ENCODE measurements at regions not wholly inside any gene's neighbourhood (a gene's known extent, or its start where the extent isn't known, plus 50 kb on each side); places are given as distances from the start of the nearest gene placed in this dataset.
A peak's percentile ranks its signal among the peaks of the same experiment; 100 is the strongest.

DNA sequence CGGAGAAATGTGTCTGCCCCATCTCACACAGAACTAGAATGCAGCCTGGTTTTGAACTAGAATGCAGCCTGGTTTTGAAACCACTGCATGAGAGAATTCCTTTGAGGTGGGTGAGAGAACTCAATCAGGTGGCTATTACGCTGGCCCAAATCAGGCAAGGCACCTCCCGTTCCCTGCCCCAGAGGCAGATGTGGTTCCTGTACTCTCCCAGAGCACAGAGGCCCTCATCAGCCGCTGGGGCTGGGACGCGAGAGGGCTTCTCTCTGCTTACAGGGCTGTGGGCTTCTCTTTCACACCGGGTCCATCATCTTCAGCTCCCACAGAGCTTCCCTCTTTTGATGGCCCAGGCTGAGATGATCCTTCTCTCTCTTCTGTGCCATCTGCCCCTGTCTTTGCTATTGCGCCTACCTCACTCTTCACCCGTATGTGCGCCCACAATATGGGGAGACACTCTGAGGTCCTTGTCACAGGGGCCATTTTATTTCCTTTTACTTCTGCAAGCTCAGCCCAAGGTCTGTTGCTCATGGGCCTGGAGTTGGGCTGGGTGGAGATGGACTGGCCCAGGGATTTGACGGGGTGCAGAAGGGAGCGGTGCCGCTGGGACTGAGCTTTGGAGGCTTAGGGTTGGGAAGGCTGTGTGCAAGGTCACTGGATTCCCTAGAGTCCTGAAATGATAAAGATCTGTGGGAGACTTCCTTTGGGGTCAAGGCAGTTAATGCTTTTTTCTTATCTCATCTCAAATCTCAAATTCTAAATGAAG lies 84.4 kb upstream of the HS6ST1 start:
- DNase-seq = no peak

DNA sequence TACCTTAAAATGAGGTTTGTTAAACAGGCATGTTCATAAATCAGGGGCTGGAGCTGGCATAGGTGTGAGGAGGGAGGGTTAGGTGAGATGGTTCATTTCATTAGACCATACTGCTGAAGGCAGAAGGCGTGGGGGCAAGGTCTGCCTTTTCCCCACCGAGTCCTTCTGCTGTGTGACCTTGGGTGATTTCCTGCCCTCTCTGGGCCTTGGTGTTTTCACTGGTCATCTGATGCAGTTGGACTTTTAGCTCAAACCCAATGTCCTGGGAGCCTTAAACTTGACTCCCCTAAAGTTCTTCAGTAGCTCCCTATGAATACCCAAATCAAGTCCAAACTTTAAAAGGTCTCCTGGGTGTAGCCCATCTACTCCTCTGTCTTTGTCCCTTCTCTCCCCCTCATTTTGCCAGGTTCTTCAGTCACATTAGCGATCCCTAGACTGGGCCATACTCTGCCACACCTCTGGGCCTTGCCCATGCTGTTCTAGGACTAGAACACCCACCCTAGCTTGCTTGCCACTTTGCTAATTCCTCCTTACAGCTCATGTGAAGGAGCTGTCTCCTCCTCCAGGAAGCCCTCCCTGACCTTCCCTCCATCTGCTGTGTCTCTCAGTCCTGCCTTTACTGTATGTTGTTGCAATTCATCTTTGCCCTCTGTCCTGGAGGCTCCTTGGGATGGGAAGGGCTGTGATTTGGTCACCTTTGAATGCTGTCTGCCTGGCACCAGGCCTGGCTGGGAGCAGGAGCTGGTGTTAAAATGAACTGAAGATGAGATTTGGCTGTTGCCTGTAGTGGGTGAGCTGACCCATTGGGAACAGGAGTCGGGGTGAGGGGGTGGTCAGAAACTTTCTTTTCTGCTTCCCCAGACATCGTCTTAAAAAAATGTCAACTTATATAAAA lies 85.4 kb upstream of the HS6ST1 start:
- no peak for DNase-seq

DNA sequence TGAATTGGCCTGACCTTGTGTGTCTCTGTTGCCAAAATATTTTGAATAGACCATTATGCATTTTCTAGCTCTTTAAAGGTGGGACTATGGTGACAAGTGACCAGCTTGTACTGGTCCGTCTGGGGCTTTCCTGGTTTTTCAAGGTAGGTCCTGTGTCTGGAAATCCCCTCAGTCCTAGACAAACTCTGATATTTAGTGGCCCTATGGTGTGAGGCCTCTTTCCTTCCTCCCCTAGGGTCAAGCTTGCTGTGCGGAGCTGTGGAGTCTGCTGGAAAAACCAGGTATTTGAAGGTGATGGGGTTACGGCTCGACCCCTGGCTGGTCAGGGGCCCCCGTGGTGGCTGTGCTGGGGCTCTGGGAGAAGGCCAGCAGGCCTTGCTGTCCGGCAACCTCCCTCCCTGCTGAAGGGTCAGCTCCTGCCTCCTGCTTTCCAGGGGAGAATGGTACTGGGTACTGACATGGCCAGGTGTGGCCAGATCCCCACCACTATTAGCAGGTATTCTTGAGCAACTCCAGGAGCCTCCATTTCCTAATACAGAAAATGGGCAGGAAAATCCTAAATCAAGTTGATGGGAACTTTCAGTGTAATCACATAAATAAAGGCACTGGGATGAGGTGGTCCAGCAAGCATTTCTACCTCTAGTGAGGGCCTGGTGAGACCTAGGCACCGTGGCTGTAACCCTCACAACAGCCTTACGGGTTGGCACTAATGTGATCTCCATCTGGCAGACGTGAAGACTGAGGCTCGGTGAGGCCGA lies 86.2 kb upstream of the HS6ST1 start:
- DNase-seq = no peak

DNA sequence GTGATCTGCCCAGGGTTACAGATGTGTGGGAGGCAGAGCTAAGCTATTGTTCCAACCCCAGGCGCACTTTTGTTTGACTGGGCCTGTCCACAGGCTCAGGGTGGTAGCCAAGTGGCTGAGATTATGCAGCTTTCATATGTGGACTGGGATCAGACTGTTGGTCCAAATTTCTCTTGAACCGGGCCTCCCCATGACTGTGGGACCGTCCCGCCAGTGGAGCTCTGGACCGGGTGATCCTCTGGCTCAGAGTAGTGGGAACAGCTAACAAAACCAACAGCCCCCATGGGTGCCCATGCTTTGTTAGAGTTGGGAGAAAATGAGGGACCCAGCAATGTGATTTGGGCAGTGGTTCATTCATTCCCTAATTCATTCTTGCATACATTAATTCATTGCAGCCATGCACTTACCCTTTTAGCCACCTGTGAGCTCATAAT lies 86.8 kb upstream of the HS6ST1 start:
- DNase-seq = no peak

DNA sequence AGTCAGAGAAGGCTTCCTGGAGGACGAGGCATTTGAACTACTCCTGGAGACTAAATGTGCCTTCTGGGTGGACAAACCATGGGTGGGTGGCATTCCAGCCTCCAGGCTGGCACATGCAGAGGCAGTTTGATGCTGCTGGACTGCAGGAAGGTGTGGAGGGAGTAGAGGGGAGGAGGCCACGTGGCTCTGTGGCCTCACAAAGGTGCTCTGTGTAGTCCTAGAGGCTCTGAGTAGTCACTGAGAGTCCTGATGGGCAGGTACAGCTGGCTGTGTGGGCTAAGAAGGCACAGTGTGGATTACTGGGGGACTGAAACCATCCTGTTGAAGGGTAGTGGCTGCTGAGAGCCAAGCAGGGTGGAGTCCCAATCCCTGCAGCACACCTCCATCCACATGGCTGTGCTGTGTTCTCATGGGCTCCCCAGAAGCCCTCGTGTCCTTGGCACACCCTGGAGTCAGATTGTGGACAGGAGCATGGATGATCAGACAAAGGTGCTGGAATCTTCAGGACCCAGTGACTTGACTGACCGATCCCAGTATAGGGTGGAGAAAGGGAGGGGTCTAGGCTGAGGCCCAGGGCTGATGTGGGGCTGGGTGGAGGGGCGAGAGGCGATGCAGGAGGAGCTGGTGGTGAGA lies 87.4 kb upstream of the HS6ST1 start:
- no peak for DNase-seq

DNA sequence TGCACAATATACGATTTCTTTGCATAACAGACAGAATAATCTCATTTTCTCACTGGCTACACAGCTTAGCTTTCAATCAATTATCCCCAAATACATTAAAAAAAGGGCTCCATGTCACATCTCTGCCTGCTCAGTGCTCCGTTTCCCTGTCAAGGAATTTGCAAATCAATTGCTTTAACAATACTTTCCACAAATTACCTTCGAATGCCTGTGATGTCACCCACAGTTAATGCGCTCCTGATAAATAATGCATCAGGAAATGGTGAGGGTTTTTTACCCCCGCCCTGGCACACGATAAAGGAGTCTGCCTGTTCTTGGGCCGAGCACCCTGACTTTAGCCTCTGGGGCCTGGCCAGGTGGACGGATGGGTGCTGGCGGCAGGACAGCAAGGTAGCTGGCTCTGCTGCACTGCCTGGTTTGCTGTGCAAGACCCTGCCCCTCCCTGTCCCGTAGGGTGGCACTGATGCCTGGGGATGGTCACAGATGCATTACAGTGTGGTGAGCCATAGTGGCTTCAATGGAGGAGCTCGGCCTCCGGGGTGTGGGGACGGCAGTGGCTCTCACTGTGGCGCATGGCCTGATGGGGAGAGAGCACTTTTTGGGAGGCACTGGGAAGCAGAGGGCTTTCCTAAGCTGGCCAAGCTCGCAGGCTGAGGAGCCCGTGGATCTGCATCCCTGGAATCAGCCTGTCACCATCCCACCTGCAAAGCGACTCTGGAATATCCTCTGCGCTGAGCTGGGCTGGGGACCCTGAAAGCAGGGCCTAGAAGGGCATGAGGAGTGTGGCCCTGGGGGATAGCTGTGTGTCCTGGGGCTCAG lies 88.3 kb upstream of the HS6ST1 start:
- DNase-seq = no peak

DNA sequence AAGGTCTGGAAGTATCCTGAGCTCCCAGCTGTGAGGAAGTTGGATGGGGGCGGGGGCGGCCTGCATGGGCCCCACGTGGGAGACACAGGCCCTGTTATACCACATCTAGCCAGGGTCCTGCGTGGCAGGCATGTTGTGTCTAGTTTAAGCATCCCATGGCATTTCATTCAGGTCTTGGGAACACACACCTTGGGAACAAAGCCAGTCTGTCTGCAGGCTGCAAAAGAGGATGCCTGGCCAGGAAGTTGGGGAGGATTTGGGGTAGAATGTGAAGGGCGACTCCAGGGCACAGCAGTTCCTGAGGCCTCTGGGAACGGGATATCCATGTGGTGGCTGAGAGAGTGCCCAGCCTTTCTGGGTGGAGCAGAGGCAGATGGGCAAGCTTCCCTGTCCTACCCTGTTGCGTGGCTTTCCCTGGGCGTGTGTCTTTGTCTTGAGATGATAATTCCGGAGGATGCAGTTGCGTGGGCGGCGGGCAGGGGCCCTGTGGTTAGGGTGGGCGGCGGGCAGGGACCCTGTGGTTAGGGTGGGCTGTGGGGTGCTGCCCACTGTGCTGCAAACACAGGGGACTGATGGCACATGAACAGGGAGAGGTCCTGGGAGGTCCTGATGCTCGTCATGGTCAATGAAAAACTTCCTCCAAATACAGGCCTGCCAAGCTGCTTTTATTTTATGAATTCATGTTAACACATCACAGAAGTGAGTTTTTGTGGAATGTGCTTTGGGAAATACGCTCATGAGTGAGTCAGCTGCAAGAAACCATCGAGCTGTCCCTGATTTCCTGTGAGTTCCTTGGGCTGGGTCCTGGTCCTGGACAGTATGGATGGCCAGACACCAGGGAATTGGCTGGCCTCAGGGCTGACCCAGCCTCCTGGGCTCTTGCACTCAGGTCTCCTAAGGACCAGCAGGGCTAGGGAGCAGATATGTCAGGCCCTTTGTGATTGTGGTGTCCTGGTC lies 90.0 kb upstream of the HS6ST1 start:
- no peak for DNase-seq

DNA sequence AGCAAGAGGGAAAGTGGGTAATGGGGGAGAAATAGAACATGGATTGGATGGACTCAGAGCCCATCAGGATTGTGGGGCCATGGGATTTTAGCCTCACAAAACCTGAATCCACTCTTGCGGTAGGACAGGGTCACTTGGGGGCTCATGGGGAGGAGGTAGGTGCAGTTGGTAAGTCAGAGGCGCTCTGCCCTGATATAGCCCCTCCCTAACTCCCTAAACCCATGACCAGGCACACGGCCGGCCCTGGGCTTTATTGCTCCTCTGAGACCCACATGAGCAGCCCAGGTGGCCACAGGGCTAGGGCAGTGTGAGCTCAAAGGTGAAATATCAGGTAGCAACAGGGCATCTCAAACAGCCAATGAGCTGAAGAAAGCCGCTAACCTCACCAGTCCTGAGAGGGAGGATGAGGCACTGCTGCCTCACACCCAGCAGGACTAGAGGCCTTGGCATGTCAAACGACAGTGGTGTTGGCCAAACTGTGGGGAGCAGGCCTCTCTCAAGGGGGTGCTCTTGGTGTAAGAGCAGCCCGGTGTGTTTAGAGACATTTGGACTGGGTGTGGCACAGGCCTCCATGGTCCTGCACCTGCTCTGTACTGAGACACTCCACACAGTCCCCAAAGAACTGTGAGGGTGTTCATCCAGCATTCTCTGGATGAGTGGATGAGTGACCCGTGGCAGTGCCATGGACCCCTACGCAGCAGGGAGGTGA lies 90.8 kb upstream of the HS6ST1 start:
- no peak for DNase-seq

DNA sequence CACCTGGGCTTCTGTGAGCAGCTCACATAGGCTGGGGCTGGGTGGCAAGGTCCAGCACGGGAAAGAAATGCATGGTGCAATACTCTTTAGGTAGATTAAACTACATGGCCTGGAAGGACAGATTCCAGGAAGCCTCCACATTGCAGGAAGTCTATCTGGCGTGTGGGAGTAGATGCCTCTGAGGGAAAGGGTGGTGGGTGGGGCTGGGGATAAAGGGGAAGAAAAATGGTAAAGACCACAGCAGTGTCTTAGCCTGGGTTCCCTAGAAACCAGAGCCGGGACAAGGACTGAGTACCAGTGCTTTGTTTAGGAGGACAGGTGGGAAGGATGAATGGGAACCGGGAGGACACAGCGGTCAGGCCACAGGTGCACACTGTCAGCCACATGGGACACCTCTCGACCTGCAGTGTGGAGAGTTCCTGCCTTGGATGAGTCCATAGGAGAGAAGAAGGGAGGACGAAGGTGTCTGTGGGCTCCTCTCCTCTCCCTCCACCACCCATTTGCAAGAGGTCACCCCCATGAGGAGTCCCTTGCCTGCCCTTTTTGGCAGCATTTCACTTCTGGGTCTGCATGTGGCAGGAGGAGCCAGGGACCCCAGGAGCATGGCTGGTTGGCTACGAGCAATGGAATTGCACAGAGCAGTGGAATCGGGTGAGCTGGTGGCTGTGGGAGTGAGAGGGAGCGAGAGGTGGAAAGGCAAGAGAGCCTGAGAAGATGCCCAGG lies 91.5 kb upstream of the HS6ST1 start:
- peak; percentile 9 for DNase-seq

DNA sequence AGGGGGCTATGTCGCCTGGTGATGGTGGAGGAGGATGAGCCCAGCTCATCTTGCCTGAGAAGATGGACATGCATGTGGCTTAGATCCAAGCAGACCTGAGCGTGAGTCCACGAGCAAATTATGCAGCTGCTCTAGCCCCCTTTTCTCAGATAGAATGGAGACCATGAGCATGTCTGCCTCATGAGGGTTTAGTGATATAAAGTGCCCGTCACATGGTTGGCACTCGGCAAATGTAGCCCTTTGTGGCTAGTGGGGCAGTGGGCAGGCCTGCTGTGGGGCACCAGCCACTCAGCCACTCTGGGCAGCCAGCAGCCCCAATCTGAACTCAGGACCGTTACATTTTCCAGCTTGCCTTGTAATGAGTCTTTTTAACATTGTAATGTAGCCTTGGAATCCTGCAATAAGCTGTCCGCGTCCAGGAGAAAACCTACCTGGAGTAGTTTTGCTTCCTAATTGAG lies 92.1 kb upstream of the HS6ST1 start:
- DNase-seq = peak; percentile 3

DNA sequence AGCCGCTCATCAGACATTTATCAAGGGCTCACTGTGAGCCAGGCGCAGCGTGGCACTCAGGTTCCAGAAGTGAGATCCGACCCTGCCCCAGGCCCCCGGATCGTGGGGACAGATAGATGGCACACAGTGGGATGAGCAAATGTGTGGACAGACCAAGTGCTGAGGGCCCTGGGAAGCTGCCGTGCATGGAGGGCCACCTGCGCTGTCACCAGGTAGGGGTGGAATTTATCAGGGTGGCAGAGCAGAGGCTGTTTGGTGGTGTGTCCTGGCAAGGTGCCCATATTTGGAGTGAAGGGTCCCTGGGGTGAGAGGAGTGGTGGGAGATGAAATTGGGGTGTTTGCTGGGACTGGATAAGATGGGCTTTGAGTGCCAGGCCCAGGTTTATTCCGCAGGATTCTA lies 92.8 kb upstream of the HS6ST1 start:
- DNase-seq = peak; percentile 13

DNA sequence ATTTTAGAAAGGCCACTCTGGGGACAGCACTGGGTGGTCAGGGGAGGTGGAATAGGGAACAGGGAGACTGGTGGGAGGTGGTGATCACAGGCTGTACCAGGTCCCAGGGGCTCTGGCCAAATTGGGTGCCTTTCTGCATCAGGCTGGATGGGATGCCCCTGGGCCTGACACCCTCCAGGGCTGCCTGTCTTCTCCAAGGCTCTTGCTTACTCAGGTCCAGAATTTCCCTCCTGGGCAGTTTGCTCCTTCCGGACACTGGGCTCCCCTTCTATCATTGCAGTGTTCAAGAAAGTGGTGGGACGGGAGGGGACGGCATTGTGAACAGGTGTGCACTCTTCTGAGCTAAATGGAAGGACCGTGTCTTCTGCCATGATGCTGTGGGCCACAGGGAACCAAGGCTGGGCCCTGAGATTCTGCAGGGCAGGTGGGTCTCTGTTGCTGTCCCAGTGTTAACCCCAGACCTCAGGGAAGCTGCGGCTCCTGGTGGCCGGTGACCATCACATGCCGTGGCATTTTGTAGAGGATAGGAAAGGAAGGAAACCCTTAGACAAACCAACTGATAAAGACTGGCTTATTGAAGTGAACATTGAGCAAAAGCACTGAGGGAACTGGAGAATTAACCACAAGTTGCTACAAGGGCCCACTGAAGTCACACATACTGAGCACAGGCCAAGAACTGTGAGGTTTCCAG lies 93.7 kb upstream of the HS6ST1 start:
- DNase-seq = peak; percentile 7

DNA sequence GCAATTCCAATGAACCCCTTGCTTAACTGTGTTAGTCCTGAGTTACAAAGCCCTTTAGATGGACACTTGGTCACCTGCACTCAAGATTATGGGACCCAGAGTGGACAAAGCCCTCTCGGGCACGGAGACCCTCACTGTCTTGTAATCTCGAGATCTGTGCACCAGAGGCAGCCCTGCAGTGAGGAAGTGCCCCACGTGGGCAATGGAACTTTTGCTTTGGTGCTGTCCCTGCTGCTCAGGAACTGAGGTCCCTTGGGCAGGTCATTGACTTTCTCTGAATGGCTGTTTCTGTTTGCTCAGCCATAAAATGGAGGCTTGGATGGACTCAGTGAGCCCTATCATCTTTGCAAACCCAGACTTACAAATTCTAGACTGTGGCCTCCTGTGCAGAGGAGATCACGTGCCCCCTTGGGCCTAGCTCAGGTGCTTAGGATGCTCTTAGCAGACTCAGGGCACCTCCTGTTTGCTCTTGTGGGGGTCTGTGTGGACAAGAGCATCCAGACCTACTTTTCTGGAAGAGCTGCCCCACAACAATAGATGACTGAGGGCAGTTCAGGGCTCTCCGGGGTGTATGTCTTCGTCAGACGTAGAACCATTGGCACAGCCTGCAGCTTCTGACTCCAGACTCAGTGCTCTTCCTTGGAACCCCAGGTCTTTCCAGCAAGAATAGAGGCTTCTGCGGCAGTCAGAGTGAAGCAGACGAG lies 94.5 kb upstream of the HS6ST1 start:
- peak; percentile 6 for DNase-seq

DNA sequence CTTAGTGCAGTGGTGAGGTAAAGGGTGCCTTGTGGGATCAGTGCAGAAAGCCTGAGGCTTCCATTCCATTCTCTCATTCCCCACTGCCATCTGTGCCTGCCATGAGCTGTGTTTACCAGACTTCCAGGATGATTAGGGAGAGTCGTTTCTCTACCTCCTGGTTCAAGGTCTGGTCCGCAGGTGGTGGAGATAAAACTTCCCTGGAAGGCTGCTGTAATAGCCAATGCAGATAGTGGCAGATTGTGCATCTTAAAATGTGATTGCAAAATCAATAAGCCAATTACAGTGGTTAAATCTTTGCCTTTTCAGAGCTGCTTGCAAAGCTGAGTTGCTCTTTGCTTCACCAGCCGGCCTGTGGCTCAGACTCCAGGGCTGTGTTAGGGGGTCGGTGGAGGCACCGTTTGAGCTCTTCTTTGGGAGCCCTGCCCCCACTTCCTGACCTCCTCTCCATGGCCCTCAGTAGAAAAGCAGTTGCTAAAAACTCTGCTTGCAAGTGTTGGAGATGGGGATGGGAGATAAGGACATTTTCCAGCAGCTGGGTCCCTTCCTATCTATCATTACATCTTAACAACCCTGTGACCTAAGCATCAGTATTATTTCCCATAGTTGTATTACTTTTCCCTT lies 95.2 kb upstream of the HS6ST1 start:
- peak; percentile 3 for DNase-seq

DNA sequence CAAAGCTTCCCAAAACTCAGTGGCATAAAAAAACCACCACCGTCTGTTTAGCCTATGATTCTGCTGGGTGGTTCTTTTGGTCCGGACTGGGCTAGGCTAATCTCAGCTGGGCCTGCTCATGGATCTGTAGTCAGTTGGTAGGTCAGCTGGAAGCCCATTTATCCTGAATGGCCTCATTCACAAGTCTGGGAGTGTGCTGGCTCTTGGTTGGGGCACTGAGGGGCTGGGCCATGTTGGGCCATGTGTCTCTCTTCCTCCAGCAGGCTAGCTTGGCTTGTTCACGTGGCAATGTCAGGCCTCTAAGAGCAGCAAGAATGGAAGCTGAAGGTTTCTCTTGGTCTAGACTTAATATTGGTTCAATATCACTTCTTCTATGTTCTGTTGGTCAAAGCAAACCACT lies 95.7 kb upstream of the HS6ST1 start:
- peak; percentile 3 for DNase-seq

DNA sequence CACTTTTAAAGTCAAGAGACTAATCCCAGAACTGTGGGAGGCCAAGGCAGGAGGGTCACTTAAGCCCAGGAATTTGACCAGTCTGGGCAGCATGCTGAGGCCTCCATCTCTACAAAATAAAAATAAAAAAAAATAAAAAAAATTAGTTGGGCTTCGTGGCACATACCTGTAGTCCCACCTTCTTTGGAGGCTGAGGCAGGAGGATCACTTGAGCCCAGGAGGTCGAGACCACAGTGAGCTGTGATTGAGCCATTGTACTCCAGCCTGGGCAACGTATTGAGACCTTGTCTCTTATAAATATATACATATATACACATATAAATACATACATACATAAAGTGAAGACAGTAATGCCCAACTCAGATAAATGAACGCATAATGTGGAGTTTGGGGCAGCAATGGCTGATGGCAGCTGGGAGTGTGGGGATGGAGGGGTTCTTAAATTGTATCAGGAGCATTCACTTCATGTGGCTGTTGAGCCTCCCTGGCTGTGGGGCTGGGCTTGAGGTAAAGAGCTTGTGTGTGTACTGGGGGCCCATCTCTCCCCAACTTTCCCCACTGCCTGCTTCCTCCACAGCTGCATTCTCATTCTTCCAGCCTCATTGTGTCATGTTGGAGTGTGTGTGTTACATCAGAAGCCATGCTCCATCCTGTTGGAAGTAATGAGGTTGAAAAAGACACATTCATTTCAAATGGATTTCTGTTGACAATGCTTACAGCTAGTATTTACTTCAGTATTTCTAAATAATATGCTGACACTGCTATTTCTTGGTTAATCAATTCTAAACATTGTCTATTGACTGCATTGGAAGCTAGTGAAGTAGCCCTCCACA lies 96.5 kb upstream of the HS6ST1 start:
- peak; percentile 10 for DNase-seq

DNA sequence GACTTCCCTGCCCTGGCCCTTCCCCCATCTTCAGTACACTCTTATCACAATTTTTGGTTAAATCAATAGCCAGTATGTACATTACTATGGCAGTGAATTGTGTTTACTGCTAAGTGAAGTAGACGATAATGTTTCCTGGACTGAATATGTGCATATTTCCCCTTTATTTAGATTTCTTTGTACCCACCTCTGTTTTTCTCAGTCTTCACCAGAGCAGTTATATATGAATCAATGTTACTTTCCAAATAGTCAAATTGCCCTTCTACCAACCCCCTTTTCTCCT lies 97.1 kb upstream of the HS6ST1 start:
- DNase-seq = peak; percentile 1
